H9 (cell line): ENCODE measurements at regions not wholly inside any gene's neighbourhood (a gene's known extent, or its start where the extent isn't known, plus 50 kb on each side); places are given as distances from the start of the nearest gene placed in this dataset.

Experiments
- DNase-seq: peaks from one replicate; pipeline ENCODE4 v3.0.0-alpha.2; 2017
- H2AFZ ChIP-seq: one replicate; pipeline ENCODE4 v1.6.1; 2013; ENCODE audit warnings: mild to moderate bottlenecking, low read length, control low read depth, moderate library complexity
- H2AK5ac ChIP-seq: 2 replicates; pipeline ENCODE4 v1.6.1; 2013; ENCODE audit warnings: low read length, control low read depth, mixed read lengths; ENCODE audit not compliant: insufficient read length
- H2BK120ac ChIP-seq: one replicate; pipeline ENCODE4 v1.6.1; 2013; ENCODE audit warnings: low read depth, mild to moderate bottlenecking, low read length, control low read depth, inconsistent platforms; ENCODE audit not compliant: poor library complexity, severe bottlenecking
- H2BK12ac ChIP-seq: 2 replicates; pipeline ENCODE4 v1.6.1; 2013; ENCODE audit warnings: low read length, control low read depth, mixed read lengths, low read depth; ENCODE audit not compliant: insufficient read length
- H2BK15ac ChIP-seq: 2 replicates; pipeline ENCODE4 v1.6.1; 2013; ENCODE audit warnings: low read depth, low read length, control low read depth
- H2BK20ac ChIP-seq: one replicate; pipeline ENCODE4 v1.6.1; 2013; ENCODE audit warnings: low read depth, mild to moderate bottlenecking, low read length, control low read depth, inconsistent platforms; ENCODE audit not compliant: poor library complexity, severe bottlenecking
- H2BK5ac ChIP-seq: 2 replicates; pipeline ENCODE4 v1.6.1; 2013; ENCODE audit warnings: low read length, control low read depth, mixed read lengths; ENCODE audit not compliant: insufficient read length
- H3K14ac ChIP-seq: 2 replicates; pipeline ENCODE4 v1.6.1; 2013; ENCODE audit warnings: low read length, control low read depth; ENCODE audit not compliant: insufficient read depth
- H3K18ac ChIP-seq: 2 replicates; pipeline ENCODE4 v1.6.1; 2013; ENCODE audit warnings: low read depth, mild to moderate bottlenecking, mixed read lengths, low read length, control low read depth; ENCODE audit not compliant: insufficient read length
- H3K23ac ChIP-seq: 2 replicates; pipeline ENCODE4 v1.6.1; 2013; ENCODE audit warnings: low read length, control low read depth, mixed read lengths, low read depth; ENCODE audit not compliant: insufficient read length
- H3K23me2 ChIP-seq: 2 replicates; pipeline ENCODE4 v1.6.1; 2013; ENCODE audit warnings: low read depth, mild to moderate bottlenecking, mixed read lengths, low read length, control low read depth; ENCODE audit not compliant: insufficient read length, poor library complexity, severe bottlenecking
- H3K27ac ChIP-seq: 2 replicates; pipeline ENCODE4 v1.5.1; 2013; ENCODE audit warnings: low read length, control low read depth, mixed read lengths, low read depth; ENCODE audit not compliant: insufficient read length
- H3K27me3 ChIP-seq: 2 replicates; pipeline ENCODE4 v1.6.1; 2013; ENCODE audit warnings: low read length, control low read depth, inconsistent platforms; ENCODE audit not compliant: insufficient read depth
- H3K4ac ChIP-seq: 2 replicates; pipeline ENCODE4 v1.6.1; 2013; ENCODE audit warnings: low read depth, mild to moderate bottlenecking, control low read depth, inconsistent platforms, low read length, moderate library complexity
- H3K4me1 ChIP-seq: 2 replicates; pipeline ENCODE4 v1.6.1; 2013; ENCODE audit warnings: low read length, control low read depth, inconsistent platforms; ENCODE audit not compliant: insufficient read depth
- H3K4me2 ChIP-seq: 2 replicates; pipeline ENCODE4 v1.6.1; 2013; ENCODE audit warnings: low read length, control low read depth, mixed read lengths; ENCODE audit not compliant: insufficient read length, insufficient read depth
- H3K56ac ChIP-seq: 2 replicates; pipeline ENCODE4 v1.6.1; 2013; ENCODE audit warnings: low read depth, mild to moderate bottlenecking, mixed read lengths, low read length, control low read depth; ENCODE audit not compliant: insufficient read length
- H3K79me1 ChIP-seq: 2 replicates; pipeline ENCODE4 v1.6.1; 2013; ENCODE audit warnings: low read depth, mild to moderate bottlenecking, moderate library complexity, low read length, control low read depth, inconsistent platforms; ENCODE audit not compliant: insufficient read depth, poor library complexity, severe bottlenecking
- H3K79me2 ChIP-seq: 2 replicates; pipeline ENCODE4 v1.6.1; 2013; ENCODE audit warnings: low read length, control low read depth, inconsistent platforms; ENCODE audit not compliant: insufficient read depth
- H3K9ac ChIP-seq: 2 replicates; pipeline ENCODE4 v1.6.1; 2013; ENCODE audit warnings: low read length, control low read depth, mixed read lengths; ENCODE audit not compliant: insufficient read length; ENCODE audit errors: extremely low read depth
- H3K9me3 ChIP-seq: one replicate; pipeline ENCODE4 v1.6.1; 2013; ENCODE audit warnings: low read depth, low read length, inconsistent platforms; ENCODE audit not compliant: control insufficient read depth
- H3T11ph ChIP-seq: one replicate; pipeline ENCODE4 v1.6.1; 2013; ENCODE audit warnings: mild to moderate bottlenecking, low read length, control low read depth, inconsistent platforms
- H4K20me1 ChIP-seq: one replicate; pipeline ENCODE4 v1.6.1; 2013; ENCODE audit not compliant: control insufficient read depth, insufficient read length, insufficient read depth
- H4K5ac ChIP-seq: 2 replicates; pipeline ENCODE4 v1.6.1; 2013; ENCODE audit warnings: low read depth, mild to moderate bottlenecking, mixed read lengths, low read length, control low read depth; ENCODE audit not compliant: insufficient read length
- H4K8ac ChIP-seq: replicated peaks from 2 replicates; pipeline ENCODE4 v1.6.1; 2013; ENCODE audit warnings: low read length, control low read depth, mixed read lengths, low read depth; ENCODE audit not compliant: insufficient read length
- H4K91ac ChIP-seq: 2 replicates; pipeline ENCODE4 v1.6.1; 2013; ENCODE audit warnings: low read depth, mild to moderate bottlenecking, moderate library complexity, mixed read lengths, low read length, control low read depth; ENCODE audit not compliant: insufficient read length
- H3K27ac Mint-ChIP-seq, 3 experiments: 2 replicates in 2 of 3; 3 replicates in 1 of 3; pipeline ENCODE4 v1.8.0; 2020 to 2021; ENCODE audit warnings: mixed read lengths in 3 of 3, mild to moderate bottlenecking in 1 of 3, moderate library complexity in 1 of 3
- H3K27me3 Mint-ChIP-seq: 2 replicates; pipeline ENCODE4 v1.8.0; 2021; ENCODE audit warnings: low read depth, mild to moderate bottlenecking, moderate library complexity, mixed read lengths
- H3K36me3 Mint-ChIP-seq, 3 experiments: 2 replicates in 2 of 3; 3 replicates in 1 of 3; pipeline ENCODE4 v1.8.0; 2020 to 2021; ENCODE audit warnings: low read depth in 3 of 3, mixed read lengths in 3 of 3; ENCODE audit not compliant: insufficient read depth in 1 of 3
- H3K4me1 Mint-ChIP-seq, 2 experiments: 2 replicates each; pipeline ENCODE4 v1.8.0; 2020; ENCODE audit warnings: mixed read lengths in 2 of 2
- H3K4me3 Mint-ChIP-seq, 2 experiments: 2 replicates in 1 of 2; 3 replicates in 1 of 2; pipeline ENCODE4 v1.8.0; 2020 to 2021; ENCODE audit warnings: mild to moderate bottlenecking in 2 of 2, mixed read lengths in 2 of 2, moderate library complexity in 1 of 2
- H3K9me3 Mint-ChIP-seq, 2 experiments: 2 replicates in 1 of 2; 3 replicates in 1 of 2; pipeline ENCODE4 v1.8.0; 2020; ENCODE audit warnings: mild to moderate bottlenecking in 2 of 2, mixed read lengths in 2 of 2, moderate library complexity in 1 of 2
- WGBS: extraction: QIAGEN DNeasy Blood & Tissue Kit; methylation state at CpG from one replicate; pipeline ENCODE4 v1.1.7; 2013; ENCODE audit warnings: missing lambda C conversion rate, low lambda C conversion rate, mixed read lengths; ENCODE audit not compliant: insufficient read length; ENCODE audit errors: extremely low coverage; 5-methylcytosine and 5-hydroxymethylcytosine counted together
- TF ChIP-seq, protein P1 (sequence below): fragments of 200-600 bp; sonication (generic); conservative IDR thresholded peaks from 3 replicates; pipeline ENCODE4 v1.8.0; 2021; ENCODE audit warnings: antibody characterized with exemption, mild to moderate bottlenecking

DNA sequence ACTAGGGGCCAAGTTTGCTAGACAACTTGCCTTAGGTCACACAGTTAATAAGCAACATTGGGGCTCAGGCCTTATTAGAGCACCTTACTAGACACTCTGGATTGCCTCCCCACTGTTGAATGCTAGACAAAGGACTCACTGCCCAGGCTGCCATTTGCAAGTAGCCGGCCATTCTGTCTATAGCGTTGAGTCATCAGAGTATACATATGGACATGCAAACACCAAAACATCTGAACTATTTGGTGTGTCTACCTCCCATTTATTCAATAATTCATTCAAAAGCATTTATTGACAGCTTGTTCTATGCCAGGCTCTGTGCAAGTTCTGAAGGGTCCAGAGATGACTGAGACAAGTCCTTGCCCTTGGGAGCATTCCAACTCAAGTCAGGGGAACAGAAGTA lies 181.4 kb upstream of the DPT start:
- Histone ChIP-seq H3K56ac (no peak overlapping the region), H2BK5ac (no peak overlapping the region), H2AFZ (no peak overlapping the region), H2BK20ac (no peak overlapping the region), H3K23me2 (no peaks in the 10 kb centered on the region), H3K79me2 (no peaks in the 10 kb centered on the region), H2BK15ac (no peak overlapping the region), H3K9me3 (no peaks in the 10 kb centered on the region), H3K23ac (no peak overlapping the region), H3K18ac (no peak overlapping the region), H4K5ac (no peak overlapping the region), H2BK120ac (no peak overlapping the region), H3K9ac (no peak overlapping the region), H3K4ac (no peak overlapping the region), H3K27me3 (no peaks in the 10 kb centered on the region), H2AK5ac (no peak overlapping the region), H3K79me1 (no peaks in the 10 kb centered on the region), H3K4me2 (no peak overlapping the region), H4K91ac (no peak overlapping the region), H2BK12ac (no peak overlapping the region), H3K27ac (no peak overlapping the region), H4K20me1 (no peaks in the 10 kb centered on the region), H4K8ac (no peak overlapping the region), H3K14ac (no peak overlapping the region), H3T11ph (no peak overlapping the region), H3K4me1 (no peaks in the 10 kb centered on the region)
- no peak overlapping the region for H3K4me3 Mint-ChIP-seq
- H3K4me1 Mint-ChIP-seq: peaks cover 0 to 13% of the 10 kb centered on the region in 2 experiments; a peak in 3 of 4 replicates
- WGBS: no CpG with 5 or more reads among the region's 2 CpGs
- H3K27me3 Mint-ChIP-seq: no peaks in the 10 kb centered on the region
- H3K9me3 Mint-ChIP-seq: no peaks in the 10 kb centered on the region
- H3K36me3 Mint-ChIP-seq: no peaks in the 10 kb centered on the region
- DNase-seq: no peak
- H3K27ac Mint-ChIP-seq: no peak overlapping the region
- TF ChIP-seq, protein P1, sequence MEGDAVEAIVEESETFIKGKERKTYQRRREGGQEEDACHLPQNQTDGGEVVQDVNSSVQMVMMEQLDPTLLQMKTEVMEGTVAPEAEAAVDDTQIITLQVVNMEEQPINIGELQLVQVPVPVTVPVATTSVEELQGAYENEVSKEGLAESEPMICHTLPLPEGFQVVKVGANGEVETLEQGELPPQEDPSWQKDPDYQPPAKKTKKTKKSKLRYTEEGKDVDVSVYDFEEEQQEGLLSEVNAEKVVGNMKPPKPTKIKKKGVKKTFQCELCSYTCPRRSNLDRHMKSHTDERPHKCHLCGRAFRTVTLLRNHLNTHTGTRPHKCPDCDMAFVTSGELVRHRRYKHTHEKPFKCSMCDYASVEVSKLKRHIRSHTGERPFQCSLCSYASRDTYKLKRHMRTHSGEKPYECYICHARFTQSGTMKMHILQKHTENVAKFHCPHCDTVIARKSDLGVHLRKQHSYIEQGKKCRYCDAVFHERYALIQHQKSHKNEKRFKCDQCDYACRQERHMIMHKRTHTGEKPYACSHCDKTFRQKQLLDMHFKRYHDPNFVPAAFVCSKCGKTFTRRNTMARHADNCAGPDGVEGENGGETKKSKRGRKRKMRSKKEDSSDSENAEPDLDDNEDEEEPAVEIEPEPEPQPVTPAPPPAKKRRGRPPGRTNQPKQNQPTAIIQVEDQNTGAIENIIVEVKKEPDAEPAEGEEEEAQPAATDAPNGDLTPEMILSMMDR: no peak
